Fibroblast of the aortic adventitia (primary cell): ENCODE measurements at regions not wholly inside any gene's neighbourhood (a gene's known extent, or its start where the extent isn't known, plus 50 kb on each side); places are given as distances from the start of the nearest gene placed in this dataset.

Experiments
- DNase-seq: peaks from one replicate; pipeline ENCODE4 v3.0.0-alpha.2; 2010; ENCODE audit warnings: low read depth
- H3K4me3 ChIP-seq: 2 replicates; pipeline ENCODE4 v1.5.1; 2011; ENCODE audit warnings: low read depth, mild to moderate bottlenecking, control low read depth, low read length, moderate library complexity
- CTCF ChIP-seq: IDR thresholded peaks from 2 replicates; pipeline ENCODE4 v1.5.1; 2011; ENCODE audit warnings: mild to moderate bottlenecking, low read length, control low read depth, inconsistent platforms; ENCODE audit not compliant: insufficient read depth

DNA sequence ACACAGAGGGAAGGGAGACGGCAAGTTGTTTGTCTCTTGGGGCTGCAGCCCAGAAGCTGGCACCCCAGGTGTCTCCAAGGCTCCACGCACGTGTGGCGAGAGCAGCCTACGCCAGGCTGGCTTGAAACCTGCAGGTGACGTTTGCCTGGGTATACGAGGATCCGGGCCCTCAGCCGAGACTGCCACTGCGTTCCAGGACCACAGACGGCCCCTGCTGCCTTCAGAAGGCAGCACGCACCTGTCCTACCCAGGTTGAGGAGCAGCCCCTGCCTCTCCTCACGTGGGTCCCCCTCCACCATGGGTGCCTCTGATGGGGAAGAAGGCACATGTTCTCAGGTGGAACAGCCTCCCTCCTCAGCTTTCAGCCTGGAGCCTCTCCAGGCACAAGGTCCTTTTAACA, 75.3 kb upstream of the PRR20G start:
- no peak for TF ChIP-seq CTCF
- no peak for DNase-seq
- no peak overlapping the region for H3K4me3 ChIP-seq

- TF ChIP-seq CTCF = no peak
- no peak for DNase-seq
- no peak overlapping the region for H3K4me3 ChIP-seq
Observed at GRCh38 chr3:127360647-127361046, 72.8 kb upstream of the PRR20G start.

- no peak for DNase-seq
- TF ChIP-seq CTCF = no peak
- H3K4me3 ChIP-seq = no peak overlapping the region
Observed at GRCh38 chr3:127358641-127359040, 70.8 kb upstream of the PRR20G start.

GRCh38 chr3:127356381-127356780, 68.5 kb upstream of the PRR20G start:
- no peak for DNase-seq
- no peak for TF ChIP-seq CTCF
- no peak overlapping the region for H3K4me3 ChIP-seq

DNA sequence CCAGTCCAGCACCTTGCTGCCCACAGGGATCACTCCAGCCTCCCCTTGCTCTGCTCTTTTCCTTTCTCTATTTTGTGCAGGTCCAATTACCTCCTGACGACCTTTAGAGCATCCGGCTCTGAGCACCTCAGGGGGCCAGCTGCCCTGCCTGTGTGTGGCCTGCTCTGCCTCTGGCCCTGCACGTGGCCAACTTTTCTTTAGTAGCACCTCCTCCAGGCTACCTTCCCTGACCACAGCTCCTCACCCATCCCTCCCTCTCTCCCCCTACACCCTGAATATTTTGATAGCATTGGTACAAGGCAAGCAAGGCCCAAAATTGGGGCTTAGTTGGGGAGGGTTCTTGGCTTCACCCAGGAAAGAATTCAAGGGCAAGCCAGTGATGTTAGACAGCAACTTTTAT, 66.9 kb upstream of the PRR20G start:
- no peak overlapping the region for H3K4me3 ChIP-seq
- no peak for TF ChIP-seq CTCF
- no peak for DNase-seq

DNA sequence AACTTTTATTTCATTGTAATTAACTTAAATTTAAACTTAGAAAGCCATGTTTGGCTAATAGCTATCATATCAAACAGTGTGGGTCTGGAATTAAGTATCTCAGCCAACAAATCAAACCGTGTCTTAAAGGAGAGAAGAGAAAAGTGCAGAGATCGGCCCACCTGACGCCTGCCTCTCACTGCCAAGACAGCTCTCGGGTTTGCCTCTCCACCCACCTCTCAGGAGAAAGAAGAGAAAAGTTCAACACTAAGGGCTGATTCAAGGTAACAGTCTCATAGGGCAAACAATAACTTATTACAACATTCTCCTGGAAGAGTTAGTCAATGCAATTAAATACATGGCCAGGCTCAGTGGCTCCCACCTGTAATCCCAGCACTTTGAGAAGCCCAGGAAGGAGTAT, 64.8 kb upstream of the PRR20G start:
- no peak for TF ChIP-seq CTCF
- no peak overlapping the region for H3K4me3 ChIP-seq
- no peak for DNase-seq

- H3K4me3 ChIP-seq = no peak overlapping the region
- no peak for TF ChIP-seq CTCF
- DNase-seq = no peak
Observed at GRCh38 chr3:127351775-127352350, 64.0 kb upstream of the PRR20G start.
